ENCODE measurements at regions not wholly inside any gene's neighbourhood (a gene's known extent, or its start where the extent isn't known, plus 50 kb on each side); places are given as distances from the start of the nearest gene placed in this dataset.

GRCh38 chr10:22850541-22850940, 77.3 kb upstream of the ARMC3 start:
- CTCF ChIA-PET = no interaction called here
- no peak overlapping the region for H2AFZ ChIP-seq (ENCODE audit: low read depth)

GRCh38 chr10:22849077-22849805, 78.6 kb upstream of the ARMC3 start:
- H3K27ac ChIP-seq (ENCODE audit: low read depth in 2 of 2, low read length in 1 of 2) = no peak overlapping the region
- TF ChIP-seq GABPA (IDR thresholded peaks at IDR 0.05; ENCODE audit: low read depth) = no peak
- no peak for TF ChIP-seq ZBTB33 (IDR thresholded peaks at IDR 0.05; ENCODE audit: borderline replicate concordance, low read depth)
- no peak for TF ChIP-seq CHD2 (IDR thresholded peaks at IDR 0.05; ENCODE audit: low read length, partially characterized antibody)
- no peak for TF ChIP-seq EP300 (IDR thresholded peaks at IDR 0.05; ENCODE audit: borderline replicate concordance in 1 of 2, low read depth in 1 of 2, low read length in 1 of 2)
- no peak for TF ChIP-seq RXRA (IDR thresholded peaks at IDR 0.05; ENCODE audit: borderline replicate concordance, low read depth)
- no peak for TF ChIP-seq SMC3 (IDR thresholded peaks at IDR 0.05; ENCODE audit: low read depth, low read length)
- no peak for TF ChIP-seq USF2 (IDR thresholded peaks at IDR 0.05; ENCODE audit: borderline replicate concordance, low read depth, low read length)
- TF ChIP-seq USF1 (IDR thresholded peaks at IDR 0.05; ENCODE audit: borderline replicate concordance, low read depth) = no peak
- TF ChIP-seq TCF12 (IDR thresholded peaks at IDR 0.05) = no peak
- no peak for DNase-seq

More at GRCh38 chr10:22850541-22850940, 77.3 kb upstream of the ARMC3 start:
- POLR2A ChIA-PET = no interaction called here
- no peak for DNase-seq
- H3K4me1 ChIP-seq (ENCODE audit: control insufficient read depth in 1 of 2, insufficient read depth in 2 of 2, low read depth in 1 of 2, low read length in 1 of 2) = no peaks in the 10 kb centered on the region
- WGBS (ENCODE audit: low lambda C conversion rate) = 44% methylated on average over 3 of the region's 3 CpGs
- H3K9me3 ChIP-seq = no peaks in the 10 kb centered on the region
- H3K9ac ChIP-seq = no peak overlapping the region
- H3K9me2 ChIP-seq = no peaks in the 10 kb centered on the region
- no peak overlapping the region for H3K4me2 ChIP-seq
- no peak overlapping the region for H3K4me3 ChIP-seq (ENCODE audit: low read depth in 2 of 2, low read length in 1 of 2)
- no peak overlapping the region for H3K27ac ChIP-seq (ENCODE audit: low read depth in 2 of 2, low read length in 1 of 2)
- H3K79me2 ChIP-seq (ENCODE audit: insufficient read depth) = no peaks in the 10 kb centered on the region
- H3F3A ChIP-seq (replicated peaks; ENCODE audit: insufficient read depth) = no peaks in the 10 kb centered on the region
- no peaks in the 10 kb centered on the region for H4K20me1 ChIP-seq (ENCODE audit: insufficient read depth)
- no peaks in the 10 kb centered on the region for H3K36me3 ChIP-seq (replicated peaks in 1 of 2; ENCODE audit: control insufficient read depth in 1 of 2, insufficient read depth in 2 of 2, low read length in 1 of 2)
- H3K27me3 ChIP-seq (ENCODE audit: insufficient read depth) = no peaks in the 10 kb centered on the region
- TF ChIP-seq RFX5 (IDR thresholded peaks at IDR 0.05; ENCODE audit: low read length) (no peak), MXI1 (IDR thresholded peaks at IDR 0.05; ENCODE audit: low read depth, low read length) (no peak), TCF12 (IDR thresholded peaks at IDR 0.05) (no peak), USF2 (IDR thresholded peaks at IDR 0.05; ENCODE audit: borderline replicate concordance, low read depth, low read length) (no peak), TEAD4 (IDR thresholded peaks at IDR 0.05; ENCODE audit: borderline replicate concordance, insufficient read depth) (no peak), FOSL2 (IDR thresholded peaks at IDR 0.05; ENCODE audit: borderline replicate concordance, low read depth) (no peak), IRF3 (IDR thresholded peaks at IDR 0.05; ENCODE audit: low read depth, low read length) (no peak), RXRA (IDR thresholded peaks at IDR 0.05; ENCODE audit: borderline replicate concordance, low read depth) (no peak), ELF1 (IDR thresholded peaks at IDR 0.05) (no peak), YY1 (IDR thresholded peaks at IDR 0.05; ENCODE audit: low read depth) (no peak), PBX3 (IDR thresholded peaks at IDR 0.05) (no peak)

More at GRCh38 chr10:22849077-22849805, 78.6 kb upstream of the ARMC3 start:
- POLR2A ChIA-PET = no interaction called here
- Histone ChIP-seq H3K36me3 (replicated peaks in 1 of 2; ENCODE audit: control insufficient read depth in 1 of 2, insufficient read depth in 2 of 2, low read length in 1 of 2) (no peaks in the 10 kb centered on the region), H3K9ac (no peak overlapping the region), H3K9me2 (no peaks in the 10 kb centered on the region), H2AFZ (ENCODE audit: low read depth) (no peak overlapping the region), H3K4me2 (no peak overlapping the region), H3K4me3 (ENCODE audit: low read depth in 2 of 2, low read length in 1 of 2) (no peak overlapping the region), H3F3A (replicated peaks; ENCODE audit: insufficient read depth) (no peaks in the 10 kb centered on the region), H3K79me2 (ENCODE audit: insufficient read depth) (no peaks in the 10 kb centered on the region), H3K4me1 (ENCODE audit: control insufficient read depth in 1 of 2, insufficient read depth in 2 of 2, low read depth in 1 of 2, low read length in 1 of 2) (no peaks in the 10 kb centered on the region), H3K9me3 (no peaks in the 10 kb centered on the region), H4K20me1 (ENCODE audit: insufficient read depth) (no peaks in the 10 kb centered on the region), H3K27me3 (ENCODE audit: insufficient read depth) (no peaks in the 10 kb centered on the region)
- CTCF ChIA-PET = no interaction called here
- 63% methylated on average over 12 of the region's 12 CpGs for WGBS (ENCODE audit: low lambda C conversion rate)

Measured in SK-N-SH (cell line).